Astrocyte of the spinal cord (primary cell): ENCODE measurements at regions not wholly inside any gene's neighbourhood (a gene's known extent, or its start where the extent isn't known, plus 50 kb on each side); places are given as distances from the start of the nearest gene placed in this dataset.

Experiments
- DNase-seq: peaks from one replicate; pipeline ENCODE4 v3.0.0; 2011; ENCODE audit warnings: low read depth, low spot score
- H3K4me3 ChIP-seq: 2 replicates; pipeline ENCODE4 v1.5.1; 2011; ENCODE audit warnings: low read depth, mild to moderate bottlenecking, low read length, moderate library complexity
- in situ Hi-C: cut with HindIII; loops from 2 replicates; pipeline ENCODE4 v1.10.0; 2017; ENCODE audit warnings: low sequenced_read_pairs
- TF ChIP-seq, protein P1 (sequence below): IDR thresholded peaks from 2 replicates; pipeline ENCODE4 v1.5.1; 2012; ENCODE audit warnings: low read depth, mild to moderate bottlenecking, low read length, inconsistent platforms

DNA sequence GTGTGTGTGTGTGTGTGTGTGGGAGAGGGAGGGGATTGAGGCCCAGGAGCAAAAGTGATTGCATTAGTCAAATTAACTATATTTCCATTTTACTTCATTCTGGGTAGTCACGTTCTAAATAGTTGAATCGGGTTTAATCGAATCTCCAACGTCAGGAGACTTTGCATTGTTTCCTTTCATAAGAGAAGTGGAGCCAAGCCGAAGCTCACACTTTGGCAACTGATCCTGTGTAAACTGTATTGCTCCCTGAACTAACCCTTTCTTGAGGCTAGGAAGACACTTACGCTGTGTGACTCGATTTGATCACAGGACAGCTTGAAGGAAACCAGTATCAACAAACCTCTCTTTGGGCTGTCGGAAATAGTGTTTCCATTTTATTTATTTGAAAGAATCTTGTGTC lies 363.4 kb upstream of the ATP2B1 start:
- TF ChIP-seq, protein P1, sequence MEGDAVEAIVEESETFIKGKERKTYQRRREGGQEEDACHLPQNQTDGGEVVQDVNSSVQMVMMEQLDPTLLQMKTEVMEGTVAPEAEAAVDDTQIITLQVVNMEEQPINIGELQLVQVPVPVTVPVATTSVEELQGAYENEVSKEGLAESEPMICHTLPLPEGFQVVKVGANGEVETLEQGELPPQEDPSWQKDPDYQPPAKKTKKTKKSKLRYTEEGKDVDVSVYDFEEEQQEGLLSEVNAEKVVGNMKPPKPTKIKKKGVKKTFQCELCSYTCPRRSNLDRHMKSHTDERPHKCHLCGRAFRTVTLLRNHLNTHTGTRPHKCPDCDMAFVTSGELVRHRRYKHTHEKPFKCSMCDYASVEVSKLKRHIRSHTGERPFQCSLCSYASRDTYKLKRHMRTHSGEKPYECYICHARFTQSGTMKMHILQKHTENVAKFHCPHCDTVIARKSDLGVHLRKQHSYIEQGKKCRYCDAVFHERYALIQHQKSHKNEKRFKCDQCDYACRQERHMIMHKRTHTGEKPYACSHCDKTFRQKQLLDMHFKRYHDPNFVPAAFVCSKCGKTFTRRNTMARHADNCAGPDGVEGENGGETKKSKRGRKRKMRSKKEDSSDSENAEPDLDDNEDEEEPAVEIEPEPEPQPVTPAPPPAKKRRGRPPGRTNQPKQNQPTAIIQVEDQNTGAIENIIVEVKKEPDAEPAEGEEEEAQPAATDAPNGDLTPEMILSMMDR, result no peak
- no peak for DNase-seq
- in situ Hi-C loops, result no loop called here
- no peak overlapping the region for H3K4me3 ChIP-seq

DNA sequence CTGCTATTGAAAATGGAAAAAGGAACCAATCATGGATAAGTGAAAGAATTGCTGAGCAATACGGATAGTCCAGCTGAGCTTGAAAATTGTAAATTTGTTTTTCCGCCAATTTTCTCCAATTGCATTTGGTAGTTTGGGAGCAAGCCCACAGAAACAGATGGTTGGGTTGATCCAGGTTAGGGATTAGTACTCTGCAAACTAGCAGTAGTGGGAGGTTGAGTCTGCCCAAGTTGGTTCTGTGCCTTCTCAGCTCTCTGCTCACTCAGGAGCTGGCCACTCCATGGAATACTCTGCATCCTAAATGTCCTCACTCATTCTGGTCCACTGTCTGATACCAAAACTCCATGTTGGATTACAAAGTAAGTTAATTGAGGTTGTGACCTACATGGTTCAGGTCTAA lies 361.1 kb upstream of the ATP2B1 start:
- no peak overlapping the region for H3K4me3 ChIP-seq
- DNase-seq, result no peak
- TF ChIP-seq, protein P1, result no peak
- in situ Hi-C loops, result no loop called here

- DNase-seq, result no peak
- in situ Hi-C loops, result no loop called here
- TF ChIP-seq, protein P1, result no peak
- no peak overlapping the region for H3K4me3 ChIP-seq
These were observed 359.2 kb upstream of the ATP2B1 start for GRCh38 chr12:90067791-90068190.

GRCh38 chr12:90064852-90065801 lies 356.5 kb upstream of the ATP2B1 start:
- H3K4me3 ChIP-seq, result no peak overlapping the region
- TF ChIP-seq, protein P1, result no peak
- in situ Hi-C loops, result no loop called here
- DNase-seq, result no peak

- TF ChIP-seq, protein P1, result no peak
- no peak for DNase-seq
- in situ Hi-C loops, result no loop called here
- no peak overlapping the region for H3K4me3 ChIP-seq
These were observed 354.2 kb upstream of the ATP2B1 start for GRCh38 chr12:90062799-90063198.

- TF ChIP-seq, protein P1, result no peak
- in situ Hi-C loops, result no loop called here
- H3K4me3 ChIP-seq, result no peak overlapping the region
- peak; percentile 45 for DNase-seq
These were observed 353.2 kb upstream of the ATP2B1 start for GRCh38 chr12:90061809-90062208.
